ENCODE measurements at regions not wholly inside any gene's neighbourhood (a gene's known extent, or its start where the extent isn't known, plus 50 kb on each side); places are given as distances from the start of the nearest gene placed in this dataset.

GRCh38 chr11:97525273-97525672, 1135.5 kb downstream of the JRKL start:
- no peak for TF ChIP-seq CTCF (IDR thresholded peaks at IDR 0.05 in 8 of 11, conservative IDR thresholded peaks at IDR 0.05 in 3 of 11)
- no peak for TF ChIP-seq POLR2AphosphoS5 (IDR thresholded peaks at IDR 0.05)
- no peak for TF ChIP-seq POLR2A (IDR thresholded peaks at IDR 0.05)
- Histone ChIP-seq H3K9me3 (peaks cover 0 to 16% (median 6%) of the 10 kb centered on the region in 8 donors), H3K27ac (no peak overlapping the region), H3K4me1 (no peaks in the 10 kb centered on the region), H3K36me3 (no peaks in the 10 kb centered on the region), H3K4me3 (no peak overlapping the region), H3K27me3 (replicated peaks in 1 of 7) (no peaks in the 10 kb centered on the region)
- 64 to 75% (median 67%) methylated on average over 2 of the region's 2 CpGs for WGBS, 5 donors
- DNase-seq = no peak
- intact Hi-C loops (cut with DNase I; ENCODE audit: low total_unique reads) = no loop called here

GRCh38 chr11:97537407-97538150, 1147.8 kb downstream of the JRKL start:
- H3K36me3 ChIP-seq = no peaks in the 10 kb centered on the region
- no peak overlapping the region for H3K27ac ChIP-seq
- no peak for TF ChIP-seq POLR2AphosphoS5 (IDR thresholded peaks at IDR 0.05)
- TF ChIP-seq CTCF (IDR thresholded peaks at IDR 0.05 in 8 of 11, conservative IDR thresholded peaks at IDR 0.05 in 3 of 11) = no peak
- no peak for TF ChIP-seq POLR2A (IDR thresholded peaks at IDR 0.05)
- DNase-seq = no peak
- 94 to 96% (median 95%) methylated on average over 14 of the region's 14 CpGs for WGBS, 5 donors
- intact Hi-C loops (cut with DNase I; ENCODE audit: low total_unique reads) = no loop called here
- H3K4me3 ChIP-seq = no peak overlapping the region
- H3K4me1 ChIP-seq = no peaks in the 10 kb centered on the region
- H3K9me3 ChIP-seq = peaks cover 0 to 37% (median 20%) of the 10 kb centered on the region in 8 donors
- H3K27me3 ChIP-seq (replicated peaks in 1 of 7) = no peaks in the 10 kb centered on the region

- no peaks in the 10 kb centered on the region for H3K27me3 ChIP-seq (replicated peaks in 1 of 7)
- H3K4me3 ChIP-seq = no peak overlapping the region
- H3K4me1 ChIP-seq = no peaks in the 10 kb centered on the region
- intact Hi-C loops (cut with DNase I; ENCODE audit: low total_unique reads) = no loop called here
- no peaks in the 10 kb centered on the region for H3K36me3 ChIP-seq
- no peak for DNase-seq
- TF ChIP-seq POLR2AphosphoS5 (IDR thresholded peaks at IDR 0.05) (no peak), POLR2A (IDR thresholded peaks at IDR 0.05) (no peak), CTCF (IDR thresholded peaks at IDR 0.05 in 8 of 11, conservative IDR thresholded peaks at IDR 0.05 in 3 of 11) (no peak)
- no peak overlapping the region for H3K27ac ChIP-seq
- peaks cover 0 to 20% (median 9%) of the 10 kb centered on the region in 8 donors for H3K9me3 ChIP-seq
Measured at GRCh38 chr11:97544431-97544830, 1154.6 kb downstream of the JRKL start.

- no peaks in the 10 kb centered on the region for H3K4me1 ChIP-seq
- no peak overlapping the region for H3K4me3 ChIP-seq
- intact Hi-C loops (cut with DNase I; ENCODE audit: low total_unique reads) = no loop called here
- TF ChIP-seq CTCF (IDR thresholded peaks at IDR 0.05 in 8 of 11, conservative IDR thresholded peaks at IDR 0.05 in 3 of 11) (no peak), POLR2AphosphoS5 (IDR thresholded peaks at IDR 0.05) (no peak), POLR2A (IDR thresholded peaks at IDR 0.05) (no peak)
- 80 to 94% (median 91%) methylated on average over 2 of the region's 2 CpGs for WGBS, 5 donors
- DNase-seq = no peak
- no peak overlapping the region for H3K27ac ChIP-seq
- H3K27me3 ChIP-seq (replicated peaks in 1 of 7) = no peaks in the 10 kb centered on the region
- peaks cover 0 to 6% (median 0%) of the 10 kb centered on the region in 8 donors for H3K9me3 ChIP-seq
- H3K36me3 ChIP-seq = no peaks in the 10 kb centered on the region
Measured at GRCh38 chr11:97548280-97548679, 1158.5 kb downstream of the JRKL start.
